A549 (cell line): ENCODE measurements at regions not wholly inside any gene's neighbourhood (a gene's known extent, or its start where the extent isn't known, plus 50 kb on each side); places are given as distances from the start of the nearest gene placed in this dataset.

ENCODE experiments used
- CBX2 ChIP-seq: fragments of 200-600 bp; sonication (generic); IDR thresholded peaks from 2 replicates; pipeline ENCODE4 v1.6.1; 2016; ENCODE audit warnings: low read depth, mild to moderate bottlenecking, borderline replicate concordance
- CEBPB ChIP-seq, 2 experiments: fragments of >200 bp in 1 of 2; sonication (Bioruptor Twin) in 1 of 2; formaldehyde crosslinking in 1 of 2; IDR thresholded peaks; 2 replicates each; pipeline ENCODE4 v1.6.1; 2012 to 2016
- CHD4 ChIP-seq: fragments of 200-600 bp; sonication (generic); IDR thresholded peaks from 2 replicates; pipeline ENCODE4 v1.6.1; 2016; ENCODE audit warnings: antibody characterized with exemption, mild to moderate bottlenecking, borderline replicate concordance
- CTCF ChIP-seq: fragments of >200 bp; sonication (Bioruptor Twin); formaldehyde crosslinking; IDR thresholded peaks from 3 replicates; pipeline ENCODE4 v1.5.1; 2016
- E2F6 ChIP-seq: IDR thresholded peaks from 2 replicates; pipeline ENCODE4 v1.6.1; 2012; ENCODE audit warnings: low read depth, borderline replicate concordance
- EP300 ChIP-seq, 2 experiments: fragments of >200 bp; sonication (Bioruptor Twin); formaldehyde crosslinking; IDR thresholded peaks; 2 replicates in 1 of 2; 3 replicates in 1 of 2; pipeline ENCODE4 v1.6.1; 2016 to 2017
- ESRRA ChIP-seq: fragments of 150-350 bp; IDR thresholded peaks from 2 replicates; pipeline ENCODE4 v1.6.1; 2014; ENCODE audit warnings: mild to moderate bottlenecking, low read length, borderline replicate concordance
- HMGXB4 ChIP-seq: fragments of 250-450 bp; sonication (Bioruptor Pico); IDR thresholded peaks from 2 replicates; pipeline ENCODE4 v1.5.0; 2021; ENCODE audit warnings: mild to moderate bottlenecking, moderate library complexity, borderline replicate concordance
- MAFK ChIP-seq: fragments of 450-650 bp; IDR thresholded peaks from 2 replicates; pipeline ENCODE4 v1.6.1; 2014; ENCODE audit not compliant: partially characterized antibody
- NFE2L2 ChIP-seq: fragments of 150-350 bp; conservative IDR thresholded peaks from 2 replicates; pipeline ENCODE4 v1.6.1; 2014; ENCODE audit warnings: low read length
- POLR2A ChIP-seq: IDR thresholded peaks from 2 replicates; pipeline ENCODE4 v1.6.1; 2012; ENCODE audit warnings: mild to moderate bottlenecking, low read length
- RAD21 ChIP-seq, 2 experiments: fragments of >200 bp in 1 of 2; sonication (Bioruptor Twin) in 1 of 2; formaldehyde crosslinking in 1 of 2; IDR thresholded peaks in 1 of 2; conservative IDR thresholded peaks in 1 of 2; 2 replicates in 1 of 2; 3 replicates in 1 of 2; pipeline ENCODE4 v1.6.1; 2012 to 2018; ENCODE audit warnings: inconsistent platforms in 1 of 2
- RFX5 ChIP-seq: fragments of 450-650 bp; IDR thresholded peaks from 2 replicates; pipeline ENCODE4 v1.7.1; 2014; ENCODE audit warnings: antibody characterized with exemption, mild to moderate bottlenecking, moderate library complexity
- TF ChIP-seq, protein P1 (sequence below): IDR thresholded peaks from 2 replicates; pipeline ENCODE4 v1.6.1; 2012

GRCh38 chr21:16788584-16788983 is 724.3 kb upstream of the CXADR start:
- no peak for TF ChIP-seq CTCF
- no peak for TF ChIP-seq CBX2
- no peak for TF ChIP-seq RAD21 (conservative IDR thresholded peaks at IDR 0.05 in 1 of 2, IDR thresholded peaks at IDR 0.05 in 1 of 2)
- TF ChIP-seq POLR2A = no peak
- TF ChIP-seq, protein P1, sequence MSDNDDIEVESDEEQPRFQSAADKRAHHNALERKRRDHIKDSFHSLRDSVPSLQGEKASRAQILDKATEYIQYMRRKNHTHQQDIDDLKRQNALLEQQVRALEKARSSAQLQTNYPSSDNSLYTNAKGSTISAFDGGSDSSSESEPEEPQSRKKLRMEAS = no peak
- no peak for TF ChIP-seq E2F6
- no peak for TF ChIP-seq MAFK
- no peak for TF ChIP-seq CHD4
- TF ChIP-seq NFE2L2 = no peak
- TF ChIP-seq HMGXB4 (CRISPR knock-in tag) = no peak
- no peak for TF ChIP-seq CEBPB (IDR thresholded peaks at IDR 0.05)
- no peak for TF ChIP-seq EP300 (IDR thresholded peaks at IDR 0.05)
- TF ChIP-seq RFX5 = no peak
- no peak for TF ChIP-seq ESRRA
